HG02588 (cell line): ENCODE measurements at regions not wholly inside any gene's neighbourhood (a gene's known extent, or its start where the extent isn't known, plus 50 kb on each side); places are given as distances from the start of the nearest gene placed in this dataset.
"Not testable (repeated sequence)": the region's sequence is repeated elsewhere in the genome, so short reads cannot be mapped to it uniquely, and the experiment has no call there.

Experiments
- ATAC-seq: cut with Tn5 transposase; IDR thresholded peaks from one replicate; pipeline ENCODE4 v1.9.1; 2021; ENCODE audit warnings: mild to moderate bottlenecking, moderate library complexity; ENCODE audit not compliant: unreplicated experiment

- no peak for ATAC-seq
Observed at GRCh38 chr12:47610686-47611252, 95.1 kb downstream of the RPAP3 start.

GRCh38 chr12:47609806-47610205, 96.0 kb downstream of the RPAP3 start:
- ATAC-seq = no peak

- not testable (repeated sequence) for ATAC-seq
Observed at GRCh38 chr12:47608671-47609070, 97.2 kb downstream of the RPAP3 start.

- ATAC-seq = no peak
Observed at GRCh38 chr12:47604221-47604873, 101.5 kb downstream of the RPAP3 start.

GRCh38 chr12:47602949-47603558, 102.8 kb downstream of the RPAP3 start:
- no peak for ATAC-seq

- ATAC-seq = no peak
Observed at GRCh38 chr12:47602325-47602724, 103.5 kb downstream of the RPAP3 start.

- no peak for ATAC-seq
Observed at GRCh38 chr12:47601071-47601470, 104.8 kb downstream of the RPAP3 start.

- no peak for ATAC-seq
Observed at GRCh38 chr12:47591795-47592194, 114.0 kb downstream of the RPAP3 start.

- no peak for ATAC-seq
Observed at GRCh38 chr12:47591361-47591791, 114.5 kb downstream of the RPAP3 start.

GRCh38 chr12:47590771-47591360, 115.0 kb downstream of the RPAP3 start:
- no peak for ATAC-seq

GRCh38 chr12:47586952-47587669, 118.7 kb downstream of the RPAP3 start:
- ATAC-seq = no peak

- ATAC-seq = no peak
Observed at GRCh38 chr12:47585507-47585906, 120.3 kb downstream of the RPAP3 start.

GRCh38 chr12:47578836-47579235, 127.0 kb downstream of the RPAP3 start:
- no peak for ATAC-seq

- ATAC-seq = no peak
Observed at GRCh38 chr12:47577206-47577989, 128.4 kb downstream of the RPAP3 start.

- no peak for ATAC-seq
Observed at GRCh38 chr12:47576289-47576945, 129.4 kb downstream of the RPAP3 start.

GRCh38 chr12:47574252-47575021, 131.4 kb downstream of the RPAP3 start:
- no peak for ATAC-seq

- ATAC-seq = no peak
Observed at GRCh38 chr12:47573146-47573659, 132.6 kb downstream of the RPAP3 start.

- ATAC-seq = no peak
Observed at GRCh38 chr12:47570151-47570550, 135.7 kb downstream of the RPAP3 start.

- ATAC-seq = no peak
Observed at GRCh38 chr12:47562201-47562600, 143.6 kb downstream of the RPAP3 start.
